MCF 10A (cell line): ENCODE measurements at regions not wholly inside any gene's neighbourhood (a gene's known extent, or its start where the extent isn't known, plus 50 kb on each side); places are given as distances from the start of the nearest gene placed in this dataset.

Source experiments
- BruUV-seq: library from RNA; stranded (reverse); fragments of 400-500 nt; replicated peaks from 2 replicates; lab custom pipeline; 2021; lab: Mats Ljungman, UMichigan
- CTCF ChIA-PET: fragments of 300-600 bp; sonication (Branson Sonifier 250); formaldehyde crosslinking; extraction: SDS; loops from one replicate; lab custom pipeline; 2021; ENCODE audit warnings: antibody characterized with exemption, inconsistent platforms; lab: Yijun Ruan, JAX
- POLR2A ChIA-PET: fragments of 300-600, 350-650 bp; sonication (Branson Sonifier 250); formaldehyde crosslinking; extraction: SDS; loops from one replicate; lab custom pipeline; 2020; ENCODE audit warnings: antibody characterized with exemption, inconsistent platforms; lab: Yijun Ruan, JAX
- DNase-seq: peaks from one replicate; pipeline ENCODE4 v3.0.0-alpha.2; 2018; ENCODE audit not compliant: unreplicated experiment
- H3K27ac Mint-ChIP-seq: one replicate; pipeline ENCODE4 v1.8.0; 2022; ENCODE audit warnings: mild to moderate bottlenecking, low read depth, mixed read lengths; ENCODE audit not compliant: unreplicated experiment
- H3K27me3 Mint-ChIP-seq: one replicate; pipeline ENCODE4 v1.8.0; 2022; ENCODE audit warnings: mixed read lengths; ENCODE audit not compliant: insufficient read depth, unreplicated experiment
- H3K36me3 Mint-ChIP-seq: one replicate; pipeline ENCODE4 v1.8.0; 2022; ENCODE audit warnings: mild to moderate bottlenecking, moderate library complexity, mixed read lengths; ENCODE audit not compliant: insufficient read depth, unreplicated experiment
- H3K4me1 Mint-ChIP-seq: one replicate; pipeline ENCODE4 v1.8.0; 2022; ENCODE audit warnings: mixed read lengths; ENCODE audit not compliant: insufficient read depth, unreplicated experiment
- H3K4me3 Mint-ChIP-seq: one replicate; pipeline ENCODE4 v1.8.0; 2022; ENCODE audit warnings: mild to moderate bottlenecking, moderate library complexity, mixed read lengths; ENCODE audit not compliant: unreplicated experiment
- H3K9me3 Mint-ChIP-seq: one replicate; pipeline ENCODE4 v1.8.0; 2022; ENCODE audit warnings: mixed read lengths; ENCODE audit not compliant: unreplicated experiment
- intact Hi-C: fragments of 100-400 bp; cut with micrococcal nuclease; formaldehyde crosslinking; loops from 2 replicates; pipeline ENCODE4 v1.14.1; 2022
- TF ChIP-seq, protein P1 (sequence below): fragments of 200-600 bp; IDR thresholded peaks from one replicate; pipeline ENCODE4 v1.8.0; 2022; ENCODE audit warnings: antibody characterized with exemption, mild to moderate bottlenecking; ENCODE audit not compliant: unreplicated experiment

DNA sequence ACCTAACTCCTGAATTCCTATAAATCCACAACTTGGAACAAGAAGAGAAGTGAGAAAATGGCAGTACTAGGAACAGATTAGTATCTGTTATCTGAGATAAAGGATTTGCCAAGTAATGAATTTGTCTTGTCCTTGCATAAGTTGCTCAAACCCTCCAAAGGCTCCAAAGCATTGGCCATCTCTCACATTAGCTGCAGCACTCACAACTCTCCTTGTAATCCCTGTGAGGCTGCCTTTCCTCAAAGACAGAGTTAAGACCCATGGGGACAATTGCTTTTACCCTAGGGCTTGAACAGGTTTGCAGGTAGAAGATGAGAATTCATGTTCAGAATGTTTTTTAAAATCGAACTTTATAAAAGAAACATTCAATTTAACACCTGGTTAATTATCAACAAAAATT is 1702.2 kb downstream of the EFNB2 start:
- no peaks in the 10 kb centered on the region for H3K9me3 Mint-ChIP-seq
- intact Hi-C loops = no loop called here
- CTCF ChIA-PET = no interaction called here
- TF ChIP-seq, protein P1, sequence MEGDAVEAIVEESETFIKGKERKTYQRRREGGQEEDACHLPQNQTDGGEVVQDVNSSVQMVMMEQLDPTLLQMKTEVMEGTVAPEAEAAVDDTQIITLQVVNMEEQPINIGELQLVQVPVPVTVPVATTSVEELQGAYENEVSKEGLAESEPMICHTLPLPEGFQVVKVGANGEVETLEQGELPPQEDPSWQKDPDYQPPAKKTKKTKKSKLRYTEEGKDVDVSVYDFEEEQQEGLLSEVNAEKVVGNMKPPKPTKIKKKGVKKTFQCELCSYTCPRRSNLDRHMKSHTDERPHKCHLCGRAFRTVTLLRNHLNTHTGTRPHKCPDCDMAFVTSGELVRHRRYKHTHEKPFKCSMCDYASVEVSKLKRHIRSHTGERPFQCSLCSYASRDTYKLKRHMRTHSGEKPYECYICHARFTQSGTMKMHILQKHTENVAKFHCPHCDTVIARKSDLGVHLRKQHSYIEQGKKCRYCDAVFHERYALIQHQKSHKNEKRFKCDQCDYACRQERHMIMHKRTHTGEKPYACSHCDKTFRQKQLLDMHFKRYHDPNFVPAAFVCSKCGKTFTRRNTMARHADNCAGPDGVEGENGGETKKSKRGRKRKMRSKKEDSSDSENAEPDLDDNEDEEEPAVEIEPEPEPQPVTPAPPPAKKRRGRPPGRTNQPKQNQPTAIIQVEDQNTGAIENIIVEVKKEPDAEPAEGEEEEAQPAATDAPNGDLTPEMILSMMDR = no peak
- no peak overlapping the region for H3K4me3 Mint-ChIP-seq
- no peak for DNase-seq
- H3K4me1 Mint-ChIP-seq = peaks cover 7% of the 10 kb centered on the region
- H3K27me3 Mint-ChIP-seq = no peaks in the 10 kb centered on the region
- POLR2A ChIA-PET = no interaction called here
- H3K27ac Mint-ChIP-seq = no peak overlapping the region
- BruUV-seq = no TSS peak
- H3K36me3 Mint-ChIP-seq = peaks cover 6% of the 10 kb centered on the region

DNA sequence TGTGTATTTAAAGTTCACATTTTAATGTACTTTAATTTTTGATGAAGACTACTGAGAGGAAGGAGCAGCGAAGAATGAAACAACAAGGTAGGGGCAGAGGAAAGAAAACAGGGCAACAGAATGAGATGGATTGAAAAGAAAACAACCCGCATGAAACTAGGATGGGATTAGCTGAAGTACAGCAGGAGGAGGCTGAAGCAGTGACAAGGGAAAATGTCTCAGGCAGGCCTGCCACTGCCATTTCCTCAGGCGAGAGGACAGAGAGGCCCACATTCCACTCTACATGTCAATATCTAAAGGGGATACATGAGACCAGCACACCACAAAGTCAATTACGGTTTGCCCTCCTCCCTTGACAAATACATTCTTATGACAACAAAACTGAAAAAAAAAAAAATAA is 1703.2 kb downstream of the EFNB2 start:
- BruUV-seq = no TSS peak

GRCh38 chr13:104831831-104832230 is 1703.6 kb downstream of the EFNB2 start:
- TF ChIP-seq, protein P1 = no peak
- Mint-ChIP-seq H3K9me3 (no peaks in the 10 kb centered on the region), H3K36me3 (no peaks in the 10 kb centered on the region), H3K27ac (no peak overlapping the region), H3K4me1 (no peaks in the 10 kb centered on the region), H3K27me3 (no peaks in the 10 kb centered on the region), H3K4me3 (no peak overlapping the region)
- no peak for DNase-seq
- CTCF ChIA-PET = no interaction called here
- no TSS peak for BruUV-seq
- POLR2A ChIA-PET = no interaction called here
- intact Hi-C loops = no loop called here

More for the DNA sequence above, 1703.2 kb downstream of the EFNB2 start:
- Mint-ChIP-seq H3K9me3 (no peaks in the 10 kb centered on the region), H3K27me3 (no peaks in the 10 kb centered on the region), H3K36me3 (peaks cover under 1% of the 10 kb centered on the region), H3K4me3 (no peak overlapping the region), H3K4me1 (no peaks in the 10 kb centered on the region), H3K27ac (no peak overlapping the region)
- CTCF ChIA-PET = interaction anchor here (0.6 kb wide), 1 partner anchor 10 kb away, joined by 3 read pairs; no protein-coding TSS in a partner anchor
- POLR2A ChIA-PET = no interaction called here
- TF ChIP-seq, protein P1 = no peak
- DNase-seq = no peak
- intact Hi-C loops = no loop called here

GRCh38 chr13:104823709-104824108 is 1711.8 kb downstream of the EFNB2 start:
- DNase-seq = no peak
- CTCF ChIA-PET = interaction anchor here (0.5 to 0.7 kb wide), 2 partner anchors 70 to 1991 kb away, joined by 3 to 4 read pairs; no protein-coding TSS in a partner anchor
- H3K36me3 Mint-ChIP-seq = no peaks in the 10 kb centered on the region

More at GRCh38 chr13:104823709-104824108, 1711.8 kb downstream of the EFNB2 start:
- intact Hi-C loops = no loop called here
- Mint-ChIP-seq H3K4me3 (no peak overlapping the region), H3K27me3 (no peaks in the 10 kb centered on the region), H3K9me3 (no peaks in the 10 kb centered on the region), H3K27ac (no peak overlapping the region), H3K4me1 (peaks cover 6% of the 10 kb centered on the region)
- TF ChIP-seq, protein P1 = no peak
- no TSS peak for BruUV-seq
- POLR2A ChIA-PET = interaction anchor here (0.6 to 0.8 kb wide), 2 partner anchors 9 to 16 kb away, joined by 3 read pairs; no protein-coding TSS in a partner anchor
